GM12892 (cell line): ENCODE measurements at regions not wholly inside any gene's neighbourhood (a gene's known extent, or its start where the extent isn't known, plus 50 kb on each side); places are given as distances from the start of the nearest gene placed in this dataset.

ENCODE experiments used
- POLR2A ChIP-seq: IDR thresholded peaks from 2 replicates; pipeline ENCODE4 v1.6.1; 2011; ENCODE audit warnings: low read depth, low read length, control low read depth
- POLR2AphosphoS5 ChIP-seq: IDR thresholded peaks from 2 replicates; pipeline ENCODE4 v1.6.1; 2011; ENCODE audit warnings: low read depth, low read length, control low read depth

GRCh38 chr4:11622961-11623725 is 194.4 kb upstream of the HS3ST1 start:
- TF ChIP-seq POLR2AphosphoS5 (no peak), POLR2A (no peak)
